C4-2B (cell line): ENCODE measurements at regions not wholly inside any gene's neighbourhood (a gene's known extent, or its start where the extent isn't known, plus 50 kb on each side); places are given as distances from the start of the nearest gene placed in this dataset.

Experiments used
- H3K27ac ChIP-seq: fragments of 450-650 bp; 2 replicates; pipeline ENCODE4 v1.5.1; 2017
- CTCF ChIP-seq: fragments of 450-650 bp; conservative IDR thresholded peaks from 2 replicates; pipeline ENCODE4 v1.5.1; 2017; ENCODE audit warnings: mild to moderate bottlenecking
- ZFX ChIP-seq: fragments of 450-650 bp; IDR thresholded peaks from 2 replicates; pipeline ENCODE4 v1.6.1; 2017

GRCh38 chr22:25511725-25512124, 52.8 kb upstream of the GRK3 start:
- TF ChIP-seq CTCF (no peak), ZFX (no peak)
- no peak overlapping the region for H3K27ac ChIP-seq

- no peak overlapping the region for H3K27ac ChIP-seq
- TF ChIP-seq CTCF (no peak), ZFX (no peak)
Observed at GRCh38 chr22:25514436-25515180, 49.9 kb upstream of the GRK3 start.
